Stimulated activated CD8-positive, alpha-beta memory T cell treated with anti-CD3 and anti-CD28 coated beads, Interleukin-4, amount 100 ng/mL, for 4 hours (primary cell): ENCODE measurements at regions not wholly inside any gene's neighbourhood (a gene's known extent, or its start where the extent isn't known, plus 50 kb on each side); places are given as distances from the start of the nearest gene placed in this dataset.
"Not testable (repeated sequence)": the region's sequence is repeated elsewhere in the genome, so short reads cannot be mapped to it uniquely, and the experiment has no call there.

Source experiments
- DNase-seq, 2 donors: peaks; one replicate each; pipeline ENCODE4 v3.0.0-alpha.2; 2020; ENCODE audit warnings: low read depth in 2 of 2, low spot score in 1 of 2

- no peak for DNase-seq
Observed at GRCh38 chr2:195572895-195573683, 83.9 kb upstream of the SLC39A10 start.

- DNase-seq, result no peak
Observed at GRCh38 chr2:195570329-195570728, 86.7 kb upstream of the SLC39A10 start.

- no peak for DNase-seq
Observed at GRCh38 chr2:195569255-195569654, 87.8 kb upstream of the SLC39A10 start.

GRCh38 chr2:195564625-195565135 lies 92.3 kb upstream of the SLC39A10 start:
- DNase-seq, result not testable (repeated sequence)

GRCh38 chr2:195563857-195564512 lies 93.0 kb upstream of the SLC39A10 start:
- no peak for DNase-seq

GRCh38 chr2:195562570-195563566 lies 94.2 kb upstream of the SLC39A10 start:
- no peak for DNase-seq

- DNase-seq, result no peak
Observed at GRCh38 chr2:195561116-195561921, 95.7 kb upstream of the SLC39A10 start.

- no peak for DNase-seq
Observed at GRCh38 chr2:195560209-195560895, 96.7 kb upstream of the SLC39A10 start.

- peak; percentile 43 to 48 for DNase-seq
Observed at GRCh38 chr2:195559431-195559914, 97.6 kb upstream of the SLC39A10 start.

GRCh38 chr2:195555971-195556370 lies 101.1 kb upstream of the SLC39A10 start:
- DNase-seq, result no peak

GRCh38 chr2:195552581-195552980 lies 104.4 kb upstream of the SLC39A10 start:
- DNase-seq, result no peak

GRCh38 chr2:195548198-195548940 lies 108.7 kb upstream of the SLC39A10 start:
- no peak for DNase-seq

GRCh38 chr2:195547268-195547840 lies 109.7 kb upstream of the SLC39A10 start:
- not testable (repeated sequence) for DNase-seq

GRCh38 chr2:195545811-195546210 lies 111.2 kb upstream of the SLC39A10 start:
- no peak for DNase-seq

- no peak for DNase-seq
Observed at GRCh38 chr2:195543902-195544894, 112.8 kb upstream of the SLC39A10 start.

- no peak for DNase-seq
Observed at GRCh38 chr2:195543063-195543462, 114.0 kb upstream of the SLC39A10 start.

GRCh38 chr2:195542067-195542466 lies 115.0 kb upstream of the SLC39A10 start:
- no peak for DNase-seq
